Ecto neural progenitor cell (in vitro differentiated cells): ENCODE measurements at regions not wholly inside any gene's neighbourhood (a gene's known extent, or its start where the extent isn't known, plus 50 kb on each side); places are given as distances from the start of the nearest gene placed in this dataset.

Experiments used
- DNase-seq: peaks from one replicate; pipeline ENCODE4 v3.0.0-alpha.2; 2018; ENCODE audit warnings: low spot score

- DNase-seq: no peak
Measured at GRCh38 chr21:41076064-41076463, 91.9 kb upstream of the BACE2 start.

- no peak for DNase-seq
Measured at GRCh38 chr21:41079159-41079558, 88.8 kb upstream of the BACE2 start.

- DNase-seq: no peak
Measured at GRCh38 chr21:41080485-41081121, 87.4 kb upstream of the BACE2 start.

DNA sequence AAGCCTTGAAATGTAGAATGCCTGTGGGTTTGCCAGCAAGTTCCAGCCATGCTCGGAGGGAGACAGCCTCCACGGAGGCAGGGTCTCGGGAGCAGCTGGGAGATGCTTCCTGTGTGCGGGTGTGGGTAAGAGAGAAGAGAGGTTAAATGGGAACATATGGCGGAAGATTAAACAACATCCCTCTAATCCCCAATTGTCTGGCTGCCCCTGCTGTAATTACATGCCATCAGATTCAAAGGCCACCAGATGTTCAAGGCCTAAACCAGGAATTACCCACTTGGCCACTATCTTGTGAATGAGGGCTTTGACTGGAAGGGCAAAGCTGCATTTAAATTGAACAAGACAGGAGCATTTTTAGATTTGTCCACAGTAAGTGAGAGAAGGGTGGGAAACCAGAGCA, 81.4 kb upstream of the BACE2 start:
- DNase-seq: no peak

DNA sequence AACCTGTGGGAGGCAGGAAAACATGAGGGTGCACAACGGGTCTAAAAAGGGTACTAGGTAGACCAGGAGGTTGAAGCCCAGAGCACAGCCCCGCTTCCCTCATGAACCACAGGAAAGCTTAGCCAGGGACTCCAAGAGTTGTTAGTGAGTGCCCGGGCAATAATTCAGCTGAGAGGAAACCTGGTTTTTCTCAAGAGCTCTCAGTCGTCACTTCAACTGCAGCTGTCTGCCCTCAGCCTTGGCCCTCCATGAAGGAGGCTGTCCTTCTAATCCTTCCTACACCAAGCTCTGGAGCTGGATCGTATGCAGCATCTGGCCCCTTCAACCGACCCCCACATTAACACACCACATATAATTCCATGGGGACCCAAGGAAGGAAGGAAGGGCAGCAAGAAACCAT, 77.0 kb upstream of the BACE2 start:
- no peak for DNase-seq

GRCh38 chr21:41091616-41092015, 76.3 kb upstream of the BACE2 start:
- DNase-seq: no peak

DNA sequence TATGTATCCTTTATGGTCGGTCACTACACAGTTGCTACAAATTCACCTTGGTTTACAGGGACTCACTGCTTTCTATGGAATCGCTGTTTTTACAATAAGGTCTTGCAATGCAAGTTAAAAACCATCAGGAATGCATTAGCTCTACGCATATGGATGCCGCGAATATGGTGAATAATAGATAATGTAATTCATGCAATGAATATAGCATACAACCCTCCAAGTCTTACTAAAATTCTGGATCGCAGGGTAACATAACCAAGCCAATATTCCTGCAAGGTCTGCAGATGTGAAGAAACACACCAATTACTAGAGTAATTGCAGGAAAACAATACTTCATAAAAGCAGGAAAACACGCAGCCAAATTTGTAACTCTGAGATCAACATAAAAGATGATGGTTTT, 75.6 kb upstream of the BACE2 start:
- DNase-seq: no peak

GRCh38 chr21:41095983-41096382, 72.0 kb upstream of the BACE2 start:
- no peak for DNase-seq

DNA sequence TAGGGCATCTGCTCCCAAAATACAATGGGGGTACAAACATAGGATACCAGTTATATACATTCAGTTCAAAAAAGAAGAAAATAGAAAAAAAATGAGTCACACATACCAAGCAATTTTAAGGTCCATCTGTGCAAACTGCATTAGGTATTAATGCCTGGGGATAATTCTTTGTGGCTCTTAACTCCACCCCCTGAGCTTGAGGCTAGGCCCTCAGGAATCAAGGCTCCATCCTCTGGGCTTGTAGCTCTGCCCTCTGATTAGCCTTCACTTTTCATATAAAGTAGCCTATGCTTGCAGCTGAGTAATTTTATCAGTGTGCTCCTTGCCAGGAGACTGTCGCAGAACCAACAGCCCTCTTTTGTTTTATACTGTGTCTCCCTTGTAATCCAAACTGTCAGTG, 69.9 kb upstream of the BACE2 start:
- DNase-seq: no peak

- no peak for DNase-seq
Measured at GRCh38 chr21:41098481-41099042, 69.4 kb upstream of the BACE2 start.

- DNase-seq: no peak
Measured at GRCh38 chr21:41100826-41101550, 67.0 kb upstream of the BACE2 start.

DNA sequence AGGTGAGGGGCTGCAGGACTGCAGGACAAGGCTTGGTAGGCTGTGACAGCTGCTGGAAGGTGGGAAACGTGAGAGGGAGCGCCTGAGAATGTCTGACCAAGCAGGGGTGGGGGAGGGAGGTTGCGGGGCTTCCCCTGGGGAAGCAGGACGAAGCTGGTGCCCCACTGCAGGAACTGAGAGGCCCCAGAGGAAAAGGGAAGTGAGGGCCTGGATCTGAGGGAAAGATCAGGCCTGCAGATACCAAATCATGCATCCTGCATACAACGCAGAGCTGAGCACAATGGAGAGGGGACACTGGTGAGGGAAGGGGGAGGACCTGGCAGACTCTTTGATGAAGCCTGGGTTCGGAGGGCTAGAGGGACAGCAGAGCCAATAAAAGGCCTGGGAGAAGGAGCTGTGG, 65.7 kb upstream of the BACE2 start:
- DNase-seq: no peak

DNA sequence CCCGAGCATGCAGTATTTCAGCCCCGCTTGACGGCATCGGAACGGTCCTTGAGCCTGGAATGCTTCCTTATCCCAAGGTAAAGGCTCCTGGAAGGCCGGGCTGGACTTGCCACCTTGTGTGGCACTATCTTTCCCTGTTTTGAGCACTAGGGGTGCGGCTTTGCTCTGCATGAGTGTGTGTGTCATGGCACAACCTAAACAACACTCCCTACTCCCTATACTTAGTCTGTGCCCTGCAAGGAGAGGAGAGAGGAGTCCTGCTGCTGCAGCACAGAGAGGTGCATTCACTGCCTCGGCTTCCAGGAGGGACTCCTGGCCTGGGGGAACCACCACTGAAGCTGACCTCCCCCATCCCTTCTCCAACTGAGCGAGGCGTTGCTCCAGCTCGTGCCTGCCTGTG, 60.4 kb upstream of the BACE2 start:
- DNase-seq: no peak

GRCh38 chr21:41108668-41109585, 59.0 kb upstream of the BACE2 start:
- no peak for DNase-seq

- DNase-seq: no peak
Measured at GRCh38 chr21:41110161-41110560, 57.8 kb upstream of the BACE2 start.

DNA sequence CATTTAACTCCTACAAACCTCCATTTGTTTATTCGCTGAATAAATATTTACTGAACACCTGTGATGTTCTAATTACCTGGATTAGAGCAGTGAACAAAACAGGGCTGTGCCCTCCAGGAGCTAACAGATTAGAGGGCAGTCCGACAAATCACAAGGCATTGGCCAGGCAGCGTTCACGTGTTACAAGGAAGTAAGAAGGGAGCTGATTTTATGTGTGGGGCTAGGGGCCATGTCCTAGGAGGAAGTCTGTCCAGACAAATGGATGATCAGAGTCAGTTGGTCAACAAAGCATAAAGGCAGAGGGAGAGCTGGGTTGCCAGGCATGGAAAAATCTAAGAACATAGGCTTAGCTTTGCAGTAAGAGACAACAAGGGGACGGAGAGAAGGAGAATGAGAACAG, 57.3 kb upstream of the BACE2 start:
- no peak for DNase-seq

DNA sequence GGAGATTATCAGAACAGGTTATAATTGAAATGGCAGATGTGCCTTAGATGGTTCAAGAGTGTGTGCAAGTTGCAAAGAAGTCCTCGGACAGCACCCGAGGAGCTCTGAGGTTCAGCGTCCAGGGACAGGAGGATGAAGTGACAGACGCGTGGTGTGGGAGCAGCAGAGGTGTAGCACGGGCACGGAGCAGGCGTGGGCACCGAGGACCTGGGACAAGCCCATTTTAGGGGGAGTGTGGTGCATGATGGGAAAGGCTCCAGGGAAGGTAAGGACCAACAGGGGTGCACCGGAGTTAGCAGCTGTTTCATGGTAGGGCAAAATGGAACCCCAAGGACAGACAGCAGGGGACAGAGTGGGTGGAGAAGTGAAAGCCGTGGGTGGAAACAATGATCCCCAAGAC, 56.3 kb upstream of the BACE2 start:
- DNase-seq: no peak

DNA sequence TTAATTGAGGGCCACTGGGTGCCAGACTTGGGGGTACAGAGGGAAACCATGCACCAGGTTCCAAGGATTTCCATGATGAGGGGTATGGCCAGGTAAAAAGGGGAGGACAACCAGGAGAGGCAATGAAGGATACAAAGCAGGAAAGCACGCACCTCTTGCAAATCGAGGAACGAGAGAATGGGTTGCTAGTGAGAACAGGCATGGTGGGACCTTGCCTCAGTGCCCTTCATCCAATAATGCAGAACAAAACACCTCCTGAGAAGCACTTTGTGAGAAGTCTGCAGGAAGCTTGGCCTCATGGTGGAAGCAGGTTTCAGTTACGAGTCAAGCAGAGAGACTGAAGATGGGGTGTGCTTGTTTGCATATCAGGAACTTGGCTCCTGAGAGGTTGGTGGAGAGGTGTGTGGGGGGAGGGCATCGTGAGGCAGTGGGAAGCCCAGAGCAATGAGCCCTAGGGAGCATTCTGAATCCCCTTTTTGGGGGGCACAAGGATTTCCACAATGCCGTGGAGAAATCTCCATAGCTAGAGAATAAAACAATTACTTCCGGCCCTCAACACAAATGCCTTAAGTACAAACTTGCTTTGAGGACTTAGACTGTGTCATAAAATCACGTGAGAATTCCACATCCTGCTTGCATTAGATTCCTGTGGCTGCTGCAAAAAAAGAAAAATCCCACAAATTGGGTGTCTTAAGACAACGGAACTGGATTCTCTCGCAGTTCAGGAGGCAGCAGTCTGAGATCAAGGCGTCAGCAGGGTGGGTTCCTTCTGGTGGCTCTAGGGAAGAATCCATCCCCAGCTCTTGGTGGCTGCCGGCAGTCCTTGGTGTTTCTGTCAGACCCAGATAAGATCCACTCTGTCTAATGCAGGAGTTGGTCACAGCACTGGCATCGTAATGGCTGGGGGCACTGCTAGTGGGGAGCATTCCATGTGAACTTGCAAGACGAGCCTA, 54.9 kb upstream of the BACE2 start:
- no peak for DNase-seq

DNA sequence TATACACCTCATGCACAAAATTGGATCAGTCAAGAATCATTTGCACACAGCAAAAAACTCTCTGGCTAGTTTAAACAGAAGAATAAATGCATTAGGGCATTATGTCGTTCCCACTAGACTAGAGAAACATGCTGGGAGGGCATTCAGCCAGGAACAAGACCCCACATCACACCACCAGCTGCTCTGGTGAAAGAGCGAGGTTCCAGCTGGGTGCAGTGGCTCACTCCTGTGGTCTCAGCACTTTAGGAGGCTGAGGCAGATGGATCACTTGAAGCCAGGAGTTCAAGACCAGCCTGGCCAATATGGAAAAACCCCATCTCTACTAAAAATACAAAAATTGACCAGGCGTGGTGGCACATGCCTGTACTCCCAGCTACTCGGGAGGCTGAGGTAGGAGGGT, 52.1 kb upstream of the BACE2 start:
- no peak for DNase-seq
